ENCODE measurements at regions not wholly inside any gene's neighbourhood (a gene's known extent, or its start where the extent isn't known, plus 50 kb on each side); places are given as distances from the start of the nearest gene placed in this dataset.
"Not testable (repeated sequence)": the region's sequence is repeated elsewhere in the genome, so short reads cannot be mapped to it uniquely, and the experiment has no call there.

- no peak for DNase-seq (ENCODE audit: low read depth, low spot score)
These were observed 85.2 kb upstream of the NCOR2 start for GRCh38 chr12:124652661-124653060.

- DNase-seq (ENCODE audit: low read depth, low spot score) = no peak
These were observed 84.3 kb upstream of the NCOR2 start for GRCh38 chr12:124651516-124652273.

- no peak for DNase-seq (ENCODE audit: low read depth, low spot score)
These were observed 83.5 kb upstream of the NCOR2 start for GRCh38 chr12:124650912-124651311.

GRCh38 chr12:124648710-124649384, 81.4 kb upstream of the NCOR2 start:
- DNase-seq (ENCODE audit: low read depth, low spot score) = no peak

- no peak for DNase-seq (ENCODE audit: low read depth, low spot score)
These were observed 79.9 kb upstream of the NCOR2 start for GRCh38 chr12:124647316-124647715.

GRCh38 chr12:124646385-124647230, 79.2 kb upstream of the NCOR2 start:
- DNase-seq (ENCODE audit: low read depth, low spot score) = peak; percentile 7

GRCh38 chr12:124645530-124646244, 78.3 kb upstream of the NCOR2 start:
- no peak for DNase-seq (ENCODE audit: low read depth, low spot score)

GRCh38 chr12:124643768-124644167, 76.4 kb upstream of the NCOR2 start:
- DNase-seq (ENCODE audit: low read depth, low spot score) = not testable (repeated sequence)

GRCh38 chr12:124642105-124642504, 74.7 kb upstream of the NCOR2 start:
- DNase-seq (ENCODE audit: low read depth, low spot score) = no peak

GRCh38 chr12:124641591-124641990, 74.2 kb upstream of the NCOR2 start:
- DNase-seq (ENCODE audit: low read depth, low spot score) = no peak

- DNase-seq (ENCODE audit: low read depth, low spot score) = no peak
These were observed 72.6 kb upstream of the NCOR2 start for GRCh38 chr12:124640056-124640455.

- no peak for DNase-seq (ENCODE audit: low read depth, low spot score)
These were observed 71.9 kb upstream of the NCOR2 start for GRCh38 chr12:124639122-124639806.

GRCh38 chr12:124637581-124637981, 70.2 kb upstream of the NCOR2 start:
- no peak for DNase-seq (ENCODE audit: low read depth, low spot score)

- DNase-seq (ENCODE audit: low read depth, low spot score) = no peak
These were observed 69.8 kb upstream of the NCOR2 start for GRCh38 chr12:124637163-124637562.

GRCh38 chr12:124636138-124636978, 68.9 kb upstream of the NCOR2 start:
- DNase-seq (ENCODE audit: low read depth, low spot score) = no peak

GRCh38 chr12:124635316-124635715, 67.9 kb upstream of the NCOR2 start:
- no peak for DNase-seq (ENCODE audit: low read depth, low spot score)

- no peak for DNase-seq (ENCODE audit: low read depth, low spot score)
These were observed 66.3 kb upstream of the NCOR2 start for GRCh38 chr12:124633365-124634362.

GRCh38 chr12:124632519-124632984, 65.1 kb upstream of the NCOR2 start:
- DNase-seq (ENCODE audit: low read depth, low spot score) = no peak
